ENCODE measurements at regions not wholly inside any gene's neighbourhood (a gene's known extent, or its start where the extent isn't known, plus 50 kb on each side); places are given as distances from the start of the nearest gene placed in this dataset.
"Not testable (repeated sequence)": the region's sequence is repeated elsewhere in the genome, so short reads cannot be mapped to it uniquely, and the experiment has no call there.

GRCh38 chr14:106029959-106030358 lies 503.6 kb downstream of the TMEM121 start:
- no peak for DNase-seq

GRCh38 chr14:106037380-106037779 lies 511.0 kb downstream of the TMEM121 start:
- no peak for DNase-seq

- no peak for DNase-seq
Measured at GRCh38 chr14:106038263-106038662, 511.9 kb downstream of the TMEM121 start.

- DNase-seq: peak in 1 of 2 donors; percentile 55
Measured at GRCh38 chr14:106039400-106039799, 513.0 kb downstream of the TMEM121 start.

- DNase-seq: no peak
Measured at GRCh38 chr14:106044515-106044914, 518.1 kb downstream of the TMEM121 start.

- DNase-seq: peak; percentile 78 to 85
Measured at GRCh38 chr14:106044949-106045596, 518.7 kb downstream of the TMEM121 start.

GRCh38 chr14:106051796-106052195 lies 525.4 kb downstream of the TMEM121 start:
- DNase-seq: no peak

GRCh38 chr14:106055289-106055688 lies 528.9 kb downstream of the TMEM121 start:
- no peak for DNase-seq

- no peak for DNase-seq
Measured at GRCh38 chr14:106058342-106058741, 532.0 kb downstream of the TMEM121 start.

GRCh38 chr14:106060276-106060975 lies 534.0 kb downstream of the TMEM121 start:
- no peak for DNase-seq

- DNase-seq: peak; percentile 78 to 87
Measured at GRCh38 chr14:106061877-106062500, 535.6 kb downstream of the TMEM121 start.

GRCh38 chr14:106062502-106063272 lies 536.3 kb downstream of the TMEM121 start:
- no peak for DNase-seq

GRCh38 chr14:106067935-106068334 lies 541.6 kb downstream of the TMEM121 start:
- DNase-seq: no peak

- no peak for DNase-seq
Measured at GRCh38 chr14:106069804-106070625, 543.6 kb downstream of the TMEM121 start.

- DNase-seq: no peak
Measured at GRCh38 chr14:106080922-106081321, 554.5 kb downstream of the TMEM121 start.

- not testable (repeated sequence) for DNase-seq
Measured at GRCh38 chr14:106081721-106082120, 555.3 kb downstream of the TMEM121 start.

- no peak for DNase-seq
Measured at GRCh38 chr14:106083082-106083481, 556.7 kb downstream of the TMEM121 start.

GRCh38 chr14:106087837-106088236 lies 561.5 kb downstream of the TMEM121 start:
- no peak for DNase-seq

GRCh38 chr14:106088860-106089259 lies 562.5 kb downstream of the TMEM121 start:
- DNase-seq: not testable (repeated sequence)

- peak; percentile 46 to 70 for DNase-seq
Measured at GRCh38 chr14:106094654-106095189, 568.3 kb downstream of the TMEM121 start.

- DNase-seq: no peak
Measured at GRCh38 chr14:106107703-106108102, 581.3 kb downstream of the TMEM121 start.

- DNase-seq: no peak
Measured at GRCh38 chr14:106109337-106109736, 583.0 kb downstream of the TMEM121 start.
